GM18502 (cell line): ENCODE measurements at regions not wholly inside any gene's neighbourhood (a gene's known extent, or its start where the extent isn't known, plus 50 kb on each side); places are given as distances from the start of the nearest gene placed in this dataset.
"Not testable (repeated sequence)": the region's sequence is repeated elsewhere in the genome, so short reads cannot be mapped to it uniquely, and the experiment has no call there.

Source experiments
- ATAC-seq: cut with Tn5 transposase; IDR thresholded peaks from one replicate; pipeline ENCODE4 v1.9.1; 2021; ENCODE audit warnings: mild to moderate bottlenecking; ENCODE audit not compliant: unreplicated experiment, poor library complexity

- ATAC-seq = no peak
Observed at GRCh38 chr6:9101920-9102319, 666.6 kb upstream of the SLC35B3 start.

- ATAC-seq = no peak
Observed at GRCh38 chr6:9100869-9101580, 665.7 kb upstream of the SLC35B3 start.

- ATAC-seq = no peak
Observed at GRCh38 chr6:9095729-9096128, 660.4 kb upstream of the SLC35B3 start.

GRCh38 chr6:9095137-9095536, 659.8 kb upstream of the SLC35B3 start:
- ATAC-seq = no peak

GRCh38 chr6:9089724-9090123, 654.4 kb upstream of the SLC35B3 start:
- no peak for ATAC-seq

- ATAC-seq = no peak
Observed at GRCh38 chr6:9087470-9087869, 652.1 kb upstream of the SLC35B3 start.

- no peak for ATAC-seq
Observed at GRCh38 chr6:9086331-9086730, 651.0 kb upstream of the SLC35B3 start.

GRCh38 chr6:9085709-9086070, 650.3 kb upstream of the SLC35B3 start:
- ATAC-seq = no peak

- no peak for ATAC-seq
Observed at GRCh38 chr6:9085054-9085708, 649.8 kb upstream of the SLC35B3 start.

- no peak for ATAC-seq
Observed at GRCh38 chr6:9083108-9083507, 647.8 kb upstream of the SLC35B3 start.

- ATAC-seq = no peak
Observed at GRCh38 chr6:9066726-9067125, 631.4 kb upstream of the SLC35B3 start.

- no peak for ATAC-seq
Observed at GRCh38 chr6:9064156-9064555, 628.8 kb upstream of the SLC35B3 start.

GRCh38 chr6:9062596-9062995, 627.3 kb upstream of the SLC35B3 start:
- no peak for ATAC-seq

- ATAC-seq = no peak
Observed at GRCh38 chr6:9057937-9058336, 622.6 kb upstream of the SLC35B3 start.

- ATAC-seq = no peak
Observed at GRCh38 chr6:9056556-9056955, 621.2 kb upstream of the SLC35B3 start.

GRCh38 chr6:9044426-9044825, 609.1 kb upstream of the SLC35B3 start:
- no peak for ATAC-seq

- ATAC-seq = no peak
Observed at GRCh38 chr6:9040718-9041117, 605.4 kb upstream of the SLC35B3 start.

- ATAC-seq = no peak
Observed at GRCh38 chr6:9039258-9039657, 603.9 kb upstream of the SLC35B3 start.

- no peak for ATAC-seq
Observed at GRCh38 chr6:9028086-9028485, 592.7 kb upstream of the SLC35B3 start.

- ATAC-seq = no peak
Observed at GRCh38 chr6:9025796-9026394, 590.5 kb upstream of the SLC35B3 start.

- no peak for ATAC-seq
Observed at GRCh38 chr6:9025228-9025627, 589.9 kb upstream of the SLC35B3 start.

GRCh38 chr6:9024246-9024645, 588.9 kb upstream of the SLC35B3 start:
- not testable (repeated sequence) for ATAC-seq
